Esophagus (tissue), 2 donors: ENCODE measurements at regions not wholly inside any gene's neighbourhood (a gene's known extent, or its start where the extent isn't known, plus 50 kb on each side); places are given as distances from the start of the nearest gene placed in this dataset.

ENCODE experiments used
- H3K27ac ChIP-seq, 2 donors: one replicate each; pipeline ENCODE4 v1.5.1; 2013; ENCODE audit warnings: low read depth in 2 of 2, mild to moderate bottlenecking in 2 of 2, inconsistent platforms in 1 of 2, low read length in 1 of 2, moderate library complexity in 1 of 2
- H3K27me3 ChIP-seq, 2 donors: one replicate each; pipeline ENCODE4 v1.6.1; 2013; ENCODE audit warnings: low read length in 2 of 2, control low read depth in 1 of 2, mild to moderate bottlenecking in 1 of 2; ENCODE audit not compliant: insufficient read depth in 2 of 2, control insufficient read depth in 1 of 2
- H3K36me3 ChIP-seq, 2 donors: one replicate each; pipeline ENCODE4 v1.6.1; 2013; ENCODE audit warnings: low read length in 1 of 2; ENCODE audit not compliant: control insufficient read depth in 2 of 2, insufficient read depth in 2 of 2
- H3K4me1 ChIP-seq, 2 donors: one replicate each; pipeline ENCODE4 v1.6.1; 2013; ENCODE audit warnings: low read length in 1 of 2; ENCODE audit not compliant: control insufficient read depth in 2 of 2, insufficient read depth in 2 of 2
- H3K4me3 ChIP-seq, 2 donors: one replicate each; pipeline ENCODE4 v1.5.1; 2013; ENCODE audit warnings: low read length in 2 of 2, mild to moderate bottlenecking in 2 of 2, low read depth in 1 of 2, moderate library complexity in 1 of 2
- H3K9me3 ChIP-seq, 2 donors: one replicate each; pipeline ENCODE4 v1.6.1; 2013; ENCODE audit warnings: mild to moderate bottlenecking in 2 of 2, low read depth in 1 of 2, low read length in 1 of 2, moderate library complexity in 1 of 2; ENCODE audit not compliant: control insufficient read depth in 2 of 2, insufficient read depth in 1 of 2
- WGBS, 2 donors: extraction: QIAGEN DNeasy Blood & Tissue Kit; methylation state at CpG; one replicate each; pipeline ENCODE4 v1.1.7; 2013; 5-methylcytosine and 5-hydroxymethylcytosine counted together
- donor health status: healthy with polysubstance abuse.
- donor health status: Bipolar disorder and iron deficiency.

DNA sequence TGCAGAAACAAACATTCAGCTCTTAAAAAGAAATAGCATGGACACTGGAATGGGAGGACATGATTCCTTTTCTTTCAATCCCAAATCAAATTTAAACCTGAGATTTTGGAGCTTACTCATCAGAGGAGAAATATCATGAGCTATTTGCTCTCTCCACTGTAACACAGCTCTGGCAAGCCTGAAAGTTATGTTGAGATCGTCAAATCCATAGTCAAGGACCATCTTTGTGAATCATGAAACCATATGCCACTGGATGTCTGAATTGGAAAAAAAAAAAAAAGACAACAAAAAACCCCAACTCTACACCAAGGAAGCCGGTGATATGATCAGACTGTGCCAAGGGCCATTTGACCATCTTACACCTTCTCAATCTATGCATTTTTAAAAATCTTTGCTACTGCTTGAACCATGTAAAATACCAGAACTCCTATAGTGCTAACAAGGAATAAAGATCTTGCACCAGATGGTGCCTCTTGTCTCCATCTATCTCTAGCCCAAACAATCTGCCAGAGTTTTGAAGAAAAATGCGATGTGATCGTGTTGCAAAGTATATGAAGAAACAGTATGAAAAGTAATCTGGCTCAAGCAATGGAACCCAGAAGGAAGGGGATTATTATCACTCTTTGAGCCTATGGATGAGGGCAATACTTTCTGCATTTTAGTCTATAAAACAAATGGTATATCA, 138.1 kb upstream of the MEF2C start:
- WGBS, 2 donors, result 91 to 95% methylated on average over 4 of the region's 4 CpGs
- H3K9me3 ChIP-seq, result no peaks in the 10 kb centered on the region
- H3K36me3 ChIP-seq, result no peaks in the 10 kb centered on the region
- H3K27me3 ChIP-seq, result no peaks in the 10 kb centered on the region
- no peak overlapping the region for H3K4me3 ChIP-seq
- no peaks in the 10 kb centered on the region for H3K4me1 ChIP-seq
- H3K27ac ChIP-seq, result no peak overlapping the region

DNA sequence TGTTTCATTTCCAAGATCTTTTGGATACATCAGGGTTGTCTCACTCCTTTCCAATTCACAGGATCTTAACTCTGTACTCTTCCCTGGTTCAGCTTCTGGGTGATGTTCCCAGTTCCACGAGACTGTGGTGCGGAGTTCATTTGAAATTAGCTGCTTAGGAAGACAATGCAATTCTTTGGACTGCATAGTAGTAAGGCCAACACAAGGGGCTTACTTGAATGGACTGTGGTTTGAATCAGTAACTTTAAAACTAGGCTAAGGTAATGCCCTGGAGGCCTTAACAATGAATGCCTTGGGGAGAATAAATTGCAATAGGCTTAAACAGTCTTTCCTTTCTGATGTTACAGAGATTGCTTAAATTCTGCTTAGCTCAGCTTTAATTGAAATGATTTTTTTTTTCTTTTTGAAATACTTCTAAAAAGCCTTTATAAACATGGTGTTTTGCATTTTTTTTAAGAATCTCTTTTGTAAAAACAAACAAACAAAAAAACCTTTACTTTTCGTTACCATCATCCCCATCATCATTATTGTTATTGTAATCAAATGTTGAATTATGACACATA, 133.8 kb upstream of the MEF2C start:
- Histone ChIP-seq H3K4me1 (no peaks in the 10 kb centered on the region), H3K27ac (no peak overlapping the region), H3K9me3 (no peaks in the 10 kb centered on the region), H3K27me3 (no peaks in the 10 kb centered on the region), H3K4me3 (no peak overlapping the region), H3K36me3 (no peaks in the 10 kb centered on the region)
- WGBS, 2 donors, result 83 to 85% methylated on average over 3 of the region's 3 CpGs

DNA sequence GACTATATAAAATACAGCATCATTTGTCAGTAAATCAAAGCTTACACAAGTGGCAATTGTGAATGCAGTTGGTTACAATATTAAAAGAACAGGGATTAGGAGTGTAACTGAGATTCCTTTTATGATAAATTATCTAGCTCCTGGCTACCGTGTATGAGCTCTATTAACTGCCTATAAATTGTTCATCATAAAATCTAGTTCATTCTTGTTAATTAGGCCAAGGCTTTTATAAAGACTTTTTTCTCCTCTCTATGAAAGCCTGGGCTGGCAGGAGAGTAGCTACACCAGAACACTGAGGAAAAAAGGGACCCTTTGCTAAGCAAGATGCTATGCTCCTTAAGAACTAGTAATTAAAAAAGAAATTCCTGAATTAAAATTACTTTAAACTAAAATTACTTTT, 132.4 kb upstream of the MEF2C start:
- Histone ChIP-seq H3K4me1 (no peaks in the 10 kb centered on the region), H3K27ac (no peak overlapping the region), H3K27me3 (no peaks in the 10 kb centered on the region), H3K36me3 (no peaks in the 10 kb centered on the region), H3K4me3 (no peak overlapping the region), H3K9me3 (no peaks in the 10 kb centered on the region)
- 38 to 52% methylated on average over 1 of the region's 1 CpG for WGBS, 2 donors

DNA sequence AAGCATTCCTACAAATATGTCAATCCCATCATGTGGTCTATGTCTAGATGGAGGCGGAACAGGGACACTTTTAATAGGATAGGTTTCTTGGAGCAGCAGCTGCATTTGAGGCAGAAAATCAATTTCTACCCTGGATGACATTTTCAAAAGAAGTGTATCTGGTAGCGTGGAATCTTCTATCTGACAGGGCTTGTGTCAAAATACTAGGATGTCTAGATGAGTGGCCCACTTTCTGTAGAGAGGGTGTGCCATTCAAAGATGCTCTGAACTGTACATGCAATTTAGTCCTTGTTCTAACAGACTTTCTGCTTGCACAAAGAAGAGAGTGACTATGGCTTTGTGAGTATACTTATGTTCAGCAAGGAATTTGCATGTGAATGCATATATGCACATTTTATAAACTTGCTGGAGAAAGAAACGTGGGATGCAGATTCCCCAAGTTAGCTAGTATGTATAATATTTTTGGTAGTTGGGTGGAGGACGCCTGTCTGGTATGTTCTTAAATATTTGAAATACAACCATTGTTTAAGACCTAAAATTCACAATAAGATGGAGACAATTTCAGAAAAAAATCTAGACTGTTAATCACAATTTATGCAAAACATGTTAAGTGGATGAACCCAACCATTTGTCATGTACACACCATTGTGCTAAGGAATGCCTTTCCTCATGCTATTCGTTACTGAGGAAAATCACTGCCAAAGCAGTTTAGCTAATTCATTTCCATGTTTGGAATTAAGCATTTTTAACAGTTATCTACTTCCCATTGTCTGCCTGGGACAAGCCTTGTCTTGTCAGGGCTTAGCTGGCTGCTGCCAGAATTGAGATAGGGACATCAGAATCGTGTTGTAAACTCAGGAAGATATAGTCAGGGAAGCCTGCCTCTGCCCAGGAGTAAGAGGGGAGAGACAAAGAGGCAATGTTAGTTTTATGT, 129.1 kb upstream of the MEF2C start:
- Histone ChIP-seq H3K4me1 (no peaks in the 10 kb centered on the region), H3K36me3 (no peaks in the 10 kb centered on the region), H3K27ac (no peak overlapping the region), H3K27me3 (no peaks in the 10 kb centered on the region), H3K4me3 (no peak overlapping the region), H3K9me3 (no peaks in the 10 kb centered on the region)
- 61% methylated on average over 6 of the region's 6 CpGs for WGBS, 2 donors

DNA sequence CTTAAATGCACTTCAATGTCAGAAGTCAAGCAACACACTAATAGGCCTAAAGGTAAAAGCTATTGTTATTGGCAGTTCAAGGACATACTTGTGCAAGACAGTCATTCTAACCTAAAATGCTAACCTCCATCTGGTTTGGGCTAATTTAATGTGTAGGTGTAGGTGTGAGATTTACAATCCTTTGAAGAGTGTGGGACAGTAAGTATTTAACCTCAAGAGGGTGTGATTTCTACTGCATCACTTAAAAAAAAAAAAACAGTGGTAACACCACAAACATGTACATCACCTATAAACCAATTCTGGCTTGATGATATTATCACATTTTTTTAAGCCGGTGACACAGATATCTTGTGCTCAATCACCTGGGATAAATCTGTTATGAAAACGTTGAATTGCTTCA, 127.5 kb upstream of the MEF2C start:
- Histone ChIP-seq H3K36me3 (no peaks in the 10 kb centered on the region), H3K27ac (no peak overlapping the region), H3K27me3 (no peaks in the 10 kb centered on the region), H3K4me1 (no peaks in the 10 kb centered on the region), H3K9me3 (no peaks in the 10 kb centered on the region), H3K4me3 (no peak overlapping the region)
- WGBS, 2 donors, result 81 to 83% methylated on average over 2 of the region's 2 CpGs

DNA sequence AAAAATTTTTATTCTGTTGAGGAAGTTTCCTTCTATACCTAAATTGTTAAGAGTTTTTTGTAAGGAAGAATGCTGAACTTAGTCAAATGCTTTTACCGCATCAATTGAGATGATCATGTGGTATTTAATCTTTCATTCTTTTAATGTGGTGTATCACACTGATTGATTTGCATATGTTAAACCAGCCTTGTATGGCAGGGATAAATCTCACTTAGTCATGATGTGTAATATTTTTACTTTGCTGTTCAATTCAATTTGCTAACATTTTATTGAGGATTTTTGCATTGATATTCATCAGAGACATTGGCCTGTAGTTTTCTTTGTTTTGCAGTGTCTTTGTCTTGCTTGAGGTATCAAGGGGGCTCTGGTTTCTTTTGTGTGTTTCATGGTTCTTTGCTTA, 125.3 kb upstream of the MEF2C start:
- peaks cover 2 to 4% of the 10 kb centered on the region in 2 donors for H3K9me3 ChIP-seq
- no peak overlapping the region for H3K4me3 ChIP-seq
- H3K27ac ChIP-seq, result no peak overlapping the region
- H3K27me3 ChIP-seq, result no peaks in the 10 kb centered on the region
- no peaks in the 10 kb centered on the region for H3K36me3 ChIP-seq
- H3K4me1 ChIP-seq, result no peaks in the 10 kb centered on the region
- 86 to 95% methylated on average over 1 of the region's 1 CpG for WGBS, 2 donors

DNA sequence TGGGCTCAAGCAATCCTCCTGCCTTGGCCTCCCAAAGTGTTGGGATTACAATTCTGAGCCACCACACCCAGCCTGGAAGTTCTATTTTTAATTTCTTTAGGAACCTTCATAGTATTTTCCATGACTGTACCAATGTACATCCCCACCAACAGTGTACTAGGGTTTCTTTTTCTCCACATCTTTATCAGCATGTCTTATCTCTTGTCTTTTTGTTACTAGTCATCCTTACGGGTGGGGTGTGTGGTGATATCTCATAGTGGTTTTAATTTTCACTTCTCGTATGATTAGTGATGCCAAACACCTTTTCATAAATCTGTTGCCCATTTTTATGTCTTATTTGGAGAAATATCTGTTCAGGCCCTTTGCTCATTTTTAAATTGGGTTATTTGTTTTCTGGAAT, 123.0 kb upstream of the MEF2C start:
- Histone ChIP-seq H3K9me3 (peaks cover 2 to 4% of the 10 kb centered on the region in 2 donors), H3K36me3 (no peaks in the 10 kb centered on the region), H3K27ac (no peak overlapping the region), H3K4me1 (no peaks in the 10 kb centered on the region), H3K4me3 (no peak overlapping the region), H3K27me3 (no peaks in the 10 kb centered on the region)
- WGBS, 2 donors, result 78 to 87% methylated on average over 2 of the region's 2 CpGs

DNA sequence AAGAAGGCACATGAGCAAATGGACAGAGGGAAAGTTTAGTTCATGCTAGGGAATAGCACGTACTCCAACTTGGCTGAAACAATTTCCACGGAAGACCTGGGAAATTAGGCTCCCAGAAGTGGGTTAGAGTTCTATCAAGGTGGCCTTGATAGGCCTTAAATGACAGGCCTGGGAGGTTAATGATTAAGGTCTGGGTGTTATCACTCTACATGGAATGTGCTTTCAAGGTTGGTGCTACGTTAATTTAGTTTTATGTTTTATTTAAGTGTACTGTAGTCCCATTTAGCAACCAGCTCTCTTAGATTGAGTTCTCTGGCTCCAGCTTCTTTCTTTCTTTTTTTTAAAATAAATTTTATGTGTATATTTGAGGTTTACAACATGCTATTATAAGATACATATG, 121.4 kb upstream of the MEF2C start:
- H3K9me3 ChIP-seq, result peaks cover 2 to 4% of the 10 kb centered on the region in 2 donors
- no peak overlapping the region for H3K4me3 ChIP-seq
- H3K27me3 ChIP-seq, result no peaks in the 10 kb centered on the region
- H3K4me1 ChIP-seq, result no peaks in the 10 kb centered on the region
- no peak overlapping the region for H3K27ac ChIP-seq
- WGBS, 2 donors, result 73 to 93% methylated on average over 3 of the region's 3 CpGs
- no peaks in the 10 kb centered on the region for H3K36me3 ChIP-seq

DNA sequence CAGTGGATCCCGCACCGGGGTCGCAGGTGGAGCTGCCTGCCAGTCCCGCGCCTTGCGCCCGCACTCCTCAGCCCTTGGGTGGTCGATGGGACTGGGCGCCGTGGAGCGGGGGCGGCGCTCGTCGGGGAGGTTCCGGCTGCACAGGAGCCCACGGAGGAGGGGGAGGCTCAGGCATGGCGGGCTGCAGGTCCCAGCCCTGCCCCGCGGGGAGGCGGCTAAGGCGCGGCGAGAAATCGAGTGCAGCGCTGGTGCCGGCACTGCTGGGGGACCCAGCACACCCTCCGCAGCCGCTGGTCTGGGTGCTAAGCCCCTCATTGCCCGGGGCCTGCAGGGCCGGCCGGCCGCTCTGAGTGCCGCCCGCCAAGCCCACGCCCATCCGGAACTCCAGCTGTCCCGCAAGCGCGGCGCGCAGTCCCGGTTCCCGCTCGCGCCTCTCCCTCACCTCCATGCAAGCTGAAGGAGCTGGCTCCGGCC, 120.6 kb upstream of the MEF2C start:
- Histone ChIP-seq H3K27ac (no peak overlapping the region), H3K4me3 (no peak overlapping the region), H3K36me3 (no peaks in the 10 kb centered on the region), H3K9me3 (peaks cover 2 to 4% of the 10 kb centered on the region in 2 donors), H3K4me1 (no peaks in the 10 kb centered on the region), H3K27me3 (no peaks in the 10 kb centered on the region)
- WGBS, 2 donors, result 97% methylated on average over 45 to 47 of the region's 47 CpGs
